Endothelial cell of umbilical vein (primary cell): ENCODE measurements at regions not wholly inside any gene's neighbourhood (a gene's known extent, or its start where the extent isn't known, plus 50 kb on each side); places are given as distances from the start of the nearest gene placed in this dataset.

Experiments used
- CTCF ChIP-seq, 2 donors: IDR thresholded peaks; 1 replicate in 1 of 2; 2 replicates in 1 of 2; pipeline ENCODE4 v1.5.1; 2011; ENCODE audit warnings: low read length in 2 of 2, mild to moderate bottlenecking in 2 of 2, moderate library complexity in 2 of 2, control low read depth in 1 of 2, inconsistent platforms in 1 of 2, low read depth in 1 of 2; ENCODE audit not compliant: insufficient read depth in 1 of 2; ENCODE audit errors: extremely low read depth in 1 of 2
- EZH2 ChIP-seq: IDR thresholded peaks from 2 replicates; pipeline ENCODE4 v1.6.1; 2012; ENCODE audit warnings: borderline replicate concordance, low read depth, mild to moderate bottlenecking, moderate library complexity, low read length, inconsistent platforms; ENCODE audit not compliant: severe bottlenecking
- FOS ChIP-seq: IDR thresholded peaks from 2 replicates; pipeline ENCODE4 v1.6.1; 2011; ENCODE audit warnings: mild to moderate bottlenecking, low read length, moderate library complexity, borderline replicate concordance; ENCODE audit not compliant: insufficient read depth
- GATA2 ChIP-seq: IDR thresholded peaks from 2 replicates; pipeline ENCODE4 v1.7.0; 2011; ENCODE audit warnings: low read depth, mild to moderate bottlenecking, moderate library complexity, mixed read lengths, low read length; ENCODE audit not compliant: insufficient read length, insufficient read depth
- JUN ChIP-seq: IDR thresholded peaks from 2 replicates; pipeline ENCODE4 v1.6.1; 2011; ENCODE audit warnings: borderline replicate concordance, low read depth; ENCODE audit not compliant: insufficient read length, insufficient read depth
- MAX ChIP-seq: IDR thresholded peaks from 2 replicates; pipeline ENCODE4 v1.6.1; 2011; ENCODE audit not compliant: insufficient read depth, insufficient read length
- MYC ChIP-seq: IDR thresholded peaks from one replicate; pipeline ENCODE4 v1.6.1; 2011; ENCODE audit warnings: mild to moderate bottlenecking, low read depth, low read length
- POLR2A ChIP-seq: IDR thresholded peaks from 2 replicates; pipeline ENCODE4 v1.6.1; 2012; ENCODE audit warnings: low read depth, mild to moderate bottlenecking, control low read depth, low read length
- POLR2AphosphoS5 ChIP-seq: IDR thresholded peaks from 2 replicates; pipeline ENCODE4 v1.6.1; 2012; ENCODE audit warnings: low read depth, mild to moderate bottlenecking, control low read depth, low read length, moderate library complexity; ENCODE audit not compliant: insufficient read depth

- no peak for TF ChIP-seq CTCF (IDR thresholded peaks at IDR 0.05; ENCODE audit: extremely low read depth in 1 of 2, insufficient read depth in 1 of 2, low read depth in 1 of 2, low read length in 2 of 2)
- no peak for TF ChIP-seq POLR2A
- no peak for TF ChIP-seq EZH2
- TF ChIP-seq FOS, result no peak
- TF ChIP-seq MAX, result no peak
- no peak for TF ChIP-seq POLR2AphosphoS5
- no peak for TF ChIP-seq MYC
- no peak for TF ChIP-seq GATA2
- no peak for TF ChIP-seq JUN
These were observed 395.1 kb upstream of the SASH1 start for GRCh38 chr6:147947521-147947920.
